Activated effector memory CD4-positive, alpha-beta T cell treated with anti-CD3 and anti-CD28 coated beads, Interleukin-2, amount 50 U/mL, for 16 hours (primary cell): ENCODE measurements at regions not wholly inside any gene's neighbourhood (a gene's known extent, or its start where the extent isn't known, plus 50 kb on each side); places are given as distances from the start of the nearest gene placed in this dataset.

ENCODE experiments used
- DNase-seq: peaks from one replicate; pipeline ENCODE4 v3.0.0-alpha.2; 2020

DNA sequence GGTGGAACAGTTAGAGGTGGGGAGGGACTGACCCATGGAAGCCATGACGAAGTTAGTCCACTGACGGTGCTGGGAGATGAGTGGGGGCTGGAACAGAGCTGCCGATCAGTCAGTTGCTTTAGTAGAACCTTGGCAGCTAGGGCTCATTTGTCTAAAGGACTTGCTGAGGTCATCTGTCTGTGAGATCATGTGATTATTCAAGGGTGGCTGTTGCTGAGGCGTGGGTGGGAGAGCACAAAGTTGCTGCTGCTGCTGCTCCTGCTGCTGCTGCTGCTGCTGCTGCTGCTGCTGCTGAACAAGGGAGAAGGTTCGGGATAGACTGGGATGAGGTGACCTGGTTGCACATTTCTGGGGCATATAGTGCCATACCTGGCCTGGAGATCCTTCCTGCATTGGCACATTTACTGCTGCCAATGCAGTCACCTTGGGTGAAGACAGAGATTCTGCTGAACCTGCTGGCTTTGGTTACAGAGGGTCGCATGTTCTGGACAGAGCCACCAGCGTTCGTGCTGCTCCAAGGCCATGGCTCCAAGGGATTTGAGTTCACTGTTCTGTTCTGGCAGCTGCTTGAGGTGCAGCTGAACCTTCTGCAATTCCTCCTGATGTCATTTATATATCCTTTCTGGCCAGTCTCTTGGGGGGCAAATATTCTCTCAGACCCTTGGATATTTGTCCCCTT is 840.5 kb downstream of the HACE1 start:
- DNase-seq = no peak

DNA sequence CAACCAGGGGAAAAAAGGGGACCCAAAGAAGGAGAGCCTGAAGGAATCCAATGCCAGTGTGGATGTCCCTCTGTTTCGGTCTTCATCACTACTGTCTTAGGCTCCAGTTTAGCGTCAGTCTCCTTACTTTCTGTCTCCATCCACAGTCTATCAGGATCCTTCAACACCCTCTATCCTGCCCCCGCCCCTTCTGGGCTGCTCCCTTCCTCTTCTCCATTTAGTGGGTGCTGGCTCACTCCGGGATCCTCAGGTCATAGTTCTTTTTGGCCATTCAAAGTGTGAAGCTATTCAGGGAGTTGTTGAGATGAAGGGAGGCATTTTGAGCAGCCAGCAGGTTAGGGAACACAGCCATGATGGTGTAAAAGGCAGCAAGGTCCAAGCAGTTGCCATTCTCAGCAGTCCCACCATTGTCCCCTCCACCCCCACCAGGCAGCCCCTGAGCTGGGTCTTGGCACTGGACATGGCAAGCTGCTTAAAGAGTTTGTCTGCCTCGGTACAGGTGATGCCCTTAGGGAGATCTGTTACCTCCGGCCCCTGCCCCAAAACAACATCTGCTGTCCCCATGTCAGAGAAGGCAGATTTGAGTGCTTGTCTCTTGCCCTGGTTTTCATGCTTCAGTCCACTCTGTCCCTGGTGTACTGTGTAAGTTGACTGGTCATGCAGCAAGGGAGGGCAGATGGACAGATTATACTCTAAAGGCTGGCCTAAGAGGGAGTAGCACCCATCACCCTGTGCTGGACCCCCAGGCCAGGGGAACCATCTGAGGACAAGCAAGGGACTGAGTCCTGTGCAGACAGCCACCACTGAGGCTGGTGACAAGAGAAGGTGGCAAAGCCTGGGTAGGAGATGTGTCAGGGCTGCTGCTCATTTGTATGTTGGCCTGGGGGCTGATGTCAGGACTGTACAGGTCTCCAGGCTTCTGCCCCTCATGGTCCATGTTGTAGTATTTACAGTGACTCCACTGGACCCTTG is 842.0 kb downstream of the HACE1 start:
- no peak for DNase-seq

DNA sequence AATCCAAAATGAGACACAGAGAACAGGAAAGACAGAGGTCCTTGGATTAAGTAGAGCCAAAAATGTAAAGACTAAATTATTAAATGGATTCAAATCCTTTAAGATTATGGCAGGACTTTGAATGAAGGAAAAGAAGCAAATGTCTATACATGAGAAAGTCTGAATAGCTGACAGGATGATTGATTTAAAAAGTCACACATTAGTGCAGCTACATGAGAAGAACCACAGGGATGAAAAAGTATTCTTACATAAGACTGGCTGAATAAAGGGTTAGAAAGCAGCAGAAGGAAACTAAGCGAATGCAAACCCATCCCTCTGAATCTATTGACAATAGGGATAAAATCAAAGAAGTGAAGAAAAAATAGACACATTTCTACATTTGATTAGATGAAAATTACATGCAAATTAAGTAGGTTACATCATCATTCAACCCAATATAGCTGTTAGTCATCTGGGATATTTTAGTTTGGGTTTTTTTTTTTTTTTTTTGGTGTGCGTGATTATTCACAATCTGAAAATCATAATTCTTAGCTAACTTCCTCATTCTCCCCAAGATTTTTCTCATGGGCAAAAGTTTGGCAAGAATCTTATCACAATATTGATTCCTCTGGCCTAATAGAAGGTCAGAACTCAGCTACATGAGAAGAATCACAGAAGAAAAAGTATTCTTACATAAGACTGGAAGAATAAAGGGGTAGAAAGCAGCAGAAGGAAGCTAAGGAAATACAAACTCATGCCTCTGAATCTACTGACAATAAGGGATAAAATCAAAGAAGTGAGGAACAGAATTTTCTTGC is 845.4 kb downstream of the HACE1 start:
- DNase-seq = no peak

DNA sequence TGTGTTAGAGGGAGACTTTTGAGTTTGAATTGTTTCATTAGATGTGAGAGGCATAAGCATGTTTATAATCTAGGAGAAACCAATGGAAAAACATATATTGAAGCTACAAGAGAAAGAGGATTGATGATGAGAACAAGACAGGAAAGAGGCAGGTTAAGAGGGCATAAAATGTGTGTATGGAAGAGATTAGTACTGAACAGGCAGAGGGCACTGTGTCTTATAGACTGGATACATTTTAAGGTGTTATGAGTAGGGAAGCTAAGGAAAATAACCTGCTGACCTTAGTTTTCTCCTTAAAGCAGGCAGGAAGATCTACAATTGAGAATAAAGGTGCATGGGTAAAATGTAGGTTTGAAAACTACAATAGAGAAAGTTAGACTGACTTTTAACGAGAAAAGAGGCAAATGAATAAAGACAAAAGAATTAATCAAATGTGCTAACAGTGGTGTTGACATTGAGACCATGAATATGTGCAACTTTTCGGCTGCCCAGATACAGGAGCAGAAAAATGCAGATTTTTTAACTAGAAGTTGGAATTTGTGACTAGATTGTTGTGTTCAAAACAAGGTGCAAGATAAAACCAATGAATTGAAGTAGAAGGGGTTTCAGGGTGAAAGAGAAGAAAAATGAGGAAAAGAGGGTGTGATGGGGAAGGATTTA is 846.3 kb downstream of the HACE1 start:
- no peak for DNase-seq

DNA sequence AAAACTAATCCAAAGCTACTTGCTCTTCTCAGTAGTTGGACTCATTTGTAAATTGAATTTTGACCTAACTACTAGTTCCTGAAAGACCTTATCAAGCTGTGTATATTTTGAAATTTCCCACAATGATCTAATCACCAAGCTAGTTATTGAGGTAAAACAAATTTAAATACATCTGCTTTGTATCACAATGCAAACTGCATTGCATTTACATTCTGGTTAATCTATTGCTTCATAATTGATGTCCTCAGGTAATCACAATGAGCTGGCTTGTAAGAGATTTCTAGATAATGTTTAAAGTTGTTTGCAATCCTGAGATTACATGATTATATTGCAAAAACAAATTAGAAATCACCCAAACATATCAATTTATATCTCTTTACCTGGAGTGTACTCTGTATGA is 848.8 kb downstream of the HACE1 start:
- DNase-seq = no peak

DNA sequence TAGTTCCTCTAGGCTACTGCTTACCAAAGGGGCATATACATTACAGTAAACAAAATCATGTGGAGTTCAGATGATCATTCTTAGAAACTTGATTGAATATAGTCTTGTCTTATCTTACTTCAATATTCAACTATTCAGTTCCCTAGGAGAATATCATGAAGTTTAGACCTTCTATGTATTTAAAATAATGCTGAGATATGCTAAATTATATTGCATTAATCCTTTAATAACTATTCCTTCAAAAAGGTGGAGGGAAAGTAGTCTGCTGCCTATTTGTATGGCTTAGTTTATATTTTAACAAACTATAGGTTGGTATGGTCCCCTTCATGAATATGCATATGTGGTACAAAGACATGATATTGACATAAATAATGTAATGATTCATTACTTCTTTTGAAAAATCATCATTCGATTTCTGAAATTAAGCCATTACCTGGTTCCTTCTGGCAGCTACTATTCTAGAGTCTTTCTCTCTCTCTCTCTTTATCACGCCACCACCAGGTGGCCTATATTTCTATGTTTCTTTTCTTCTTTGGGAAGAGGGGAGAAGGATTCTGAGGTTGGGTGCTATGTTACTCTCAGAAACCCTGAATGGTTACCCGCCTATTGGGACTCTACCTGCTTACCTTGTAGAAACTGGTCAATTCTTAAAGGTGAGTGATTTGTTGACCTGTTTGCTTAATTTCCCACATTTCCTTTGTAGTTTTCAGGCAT is 855.8 kb downstream of the HACE1 start:
- DNase-seq = no peak

DNA sequence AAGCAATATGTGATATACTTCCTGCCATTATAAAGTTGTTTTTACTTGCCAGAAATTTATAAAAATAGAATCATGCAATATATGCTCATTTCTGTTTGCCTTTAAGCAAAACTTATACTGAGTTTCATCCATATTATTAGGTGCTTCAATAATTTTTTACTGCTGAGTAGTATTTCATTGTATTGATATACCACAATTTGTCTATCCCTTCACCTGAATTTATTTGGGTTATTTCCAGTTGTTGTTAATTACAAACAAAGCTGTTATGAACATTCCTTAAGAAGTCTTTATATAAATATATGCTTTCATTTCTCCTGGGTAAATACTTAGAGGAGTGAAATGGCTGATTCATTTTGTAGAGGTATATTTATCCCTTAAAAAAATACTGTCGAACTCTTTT is 864.1 kb downstream of the HACE1 start:
- DNase-seq = no peak

DNA sequence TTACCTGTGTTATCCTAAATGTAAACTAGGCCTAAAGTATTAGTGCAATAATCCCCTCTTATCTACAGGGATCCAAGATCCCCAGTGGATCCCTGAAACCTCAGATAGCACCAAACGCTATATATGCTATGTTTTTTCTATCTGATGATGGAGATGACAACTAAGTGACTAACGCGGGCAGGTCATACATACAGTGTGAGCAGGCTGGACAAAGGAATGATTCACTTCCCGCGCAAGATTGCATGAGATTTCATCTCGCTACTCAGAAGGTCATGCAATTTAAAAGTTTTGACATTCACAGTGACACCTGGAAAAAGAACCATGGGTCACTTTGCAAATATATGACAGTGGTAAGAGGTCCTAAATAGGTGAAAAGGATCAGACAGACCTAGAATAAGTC is 875.9 kb downstream of the HACE1 start:
- DNase-seq = no peak

DNA sequence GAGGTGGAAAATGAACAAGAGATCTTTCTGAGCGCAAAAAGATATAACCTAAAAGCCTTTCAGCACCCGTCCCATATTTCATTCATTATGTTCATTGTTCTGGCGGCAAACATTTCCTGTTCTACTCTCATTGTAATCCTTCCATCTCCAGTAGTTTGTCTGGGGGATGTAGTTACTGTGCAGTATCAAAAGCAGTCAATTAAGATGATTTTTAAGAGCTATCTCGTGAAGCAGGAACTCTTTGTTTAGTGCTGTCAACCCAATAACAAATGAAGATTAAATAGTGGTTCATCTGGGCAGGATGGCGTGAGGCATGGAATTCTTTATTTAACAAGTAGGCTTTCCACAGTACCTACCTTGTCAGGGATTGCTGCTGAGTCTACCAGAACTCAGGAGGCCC is 876.7 kb downstream of the HACE1 start:
- DNase-seq = no peak

DNA sequence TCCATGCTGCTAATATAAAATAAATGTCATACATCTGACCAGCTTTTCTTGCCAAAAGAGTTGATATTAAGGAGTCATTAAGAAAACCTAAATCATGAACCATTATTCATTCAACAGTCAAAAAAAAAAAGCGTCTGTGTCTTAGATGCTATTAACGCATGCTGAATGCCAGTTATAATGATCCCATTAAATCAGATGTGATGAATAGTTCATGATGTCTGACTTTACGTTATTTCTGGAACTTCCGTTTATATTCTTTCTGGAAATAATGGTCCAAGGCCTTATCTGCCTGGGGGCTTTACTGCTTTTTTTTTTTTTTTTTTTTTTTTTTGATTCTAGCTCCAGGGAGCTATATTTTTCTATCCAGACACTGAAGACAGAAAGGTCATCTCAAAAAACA is 877.1 kb downstream of the HACE1 start:
- no peak for DNase-seq

DNA sequence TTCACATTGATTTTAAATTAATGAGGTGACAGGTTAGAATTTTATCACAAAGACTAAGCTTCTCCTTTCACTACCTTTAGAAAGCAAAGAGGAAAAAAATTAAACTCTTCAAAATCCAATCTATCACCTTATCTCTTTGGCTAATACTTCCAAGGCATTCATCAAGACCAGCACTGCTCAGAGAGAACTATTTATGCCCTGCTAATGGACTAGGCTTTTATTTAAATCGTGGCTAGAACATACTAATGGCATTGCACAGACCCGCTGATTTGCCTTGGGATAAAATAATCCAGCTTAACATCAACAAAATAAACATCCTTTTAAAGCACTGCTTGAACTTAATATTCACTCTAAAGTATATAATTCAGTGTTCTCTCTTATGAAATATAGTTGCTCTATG is 880.4 kb downstream of the HACE1 start:
- DNase-seq = no peak

DNA sequence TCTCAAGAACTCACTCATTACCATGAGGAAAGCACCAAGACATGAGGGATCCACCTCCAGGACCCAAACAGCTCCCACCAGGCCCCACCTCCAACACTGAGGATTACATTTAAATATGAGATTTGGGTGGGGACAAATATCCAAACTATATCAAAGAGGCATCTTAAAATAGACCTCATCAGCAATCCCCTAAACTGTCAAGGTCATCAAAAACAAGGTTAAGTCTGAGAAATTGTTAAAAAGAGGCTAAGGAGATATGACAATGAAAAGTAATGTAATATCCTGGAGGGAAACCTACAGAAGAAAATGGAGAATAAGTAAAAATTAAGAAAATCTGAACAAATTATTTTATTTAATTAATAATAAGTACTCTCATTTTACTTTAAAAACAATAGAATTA is 922.3 kb downstream of the HACE1 start:
- DNase-seq = no peak

DNA sequence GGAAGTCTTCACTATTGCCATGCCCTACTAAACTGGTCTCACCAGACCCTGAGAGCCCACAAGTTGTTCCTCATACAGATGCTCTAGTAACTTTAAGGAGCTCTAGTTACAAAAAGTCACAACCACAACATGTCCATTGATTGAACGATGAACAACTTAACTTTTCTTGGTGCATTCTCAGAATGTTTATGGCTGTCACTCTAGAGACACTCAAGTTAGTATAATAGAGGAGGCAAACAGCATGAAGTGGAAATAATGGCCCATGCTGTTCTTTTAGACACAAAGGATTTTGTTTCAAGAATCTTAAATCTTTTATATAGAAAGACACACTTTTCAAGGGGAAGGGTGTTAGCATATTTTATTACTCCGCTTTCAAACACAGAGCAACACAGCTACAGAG is 934.4 kb downstream of the HACE1 start:
- no peak for DNase-seq

DNA sequence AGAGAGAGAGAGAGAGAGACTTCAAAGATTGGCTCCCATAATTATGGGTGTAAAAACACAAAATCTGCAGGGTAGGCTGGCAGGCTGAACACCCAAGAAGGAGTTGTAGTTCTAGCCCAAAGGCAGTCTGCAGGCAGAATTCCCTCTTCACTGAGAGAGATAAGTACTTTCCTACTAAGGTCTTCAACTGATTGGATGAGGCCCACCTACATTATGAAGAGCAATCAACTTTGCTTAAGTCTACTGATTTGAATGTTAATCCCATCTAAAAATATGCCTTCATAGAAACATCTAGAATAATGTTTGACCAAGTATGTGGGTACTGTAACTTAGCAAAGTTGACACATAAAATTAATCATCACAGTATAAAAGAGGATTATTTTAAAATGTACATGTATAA is 949.7 kb downstream of the HACE1 start:
- DNase-seq = no peak

DNA sequence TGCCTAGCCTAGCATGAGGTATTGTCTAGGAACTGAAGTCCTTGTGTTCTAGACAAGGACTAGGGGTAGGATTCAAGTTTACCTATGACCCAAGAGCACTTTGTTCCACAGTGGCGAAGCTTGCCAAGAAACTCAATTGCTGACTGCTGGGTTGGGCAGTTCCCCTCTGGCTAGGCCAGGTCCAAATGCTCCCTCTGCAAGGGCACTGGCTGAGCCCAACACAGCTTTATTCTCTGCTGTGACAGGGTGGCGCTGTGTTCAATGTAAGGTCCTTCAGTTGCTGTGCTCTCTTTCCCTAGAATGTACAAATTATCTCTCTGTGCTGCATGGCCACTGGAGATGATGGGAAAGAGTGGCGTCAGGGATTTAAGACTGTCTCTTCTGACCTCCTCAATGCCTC is 950.8 kb downstream of the HACE1 start:
- DNase-seq = no peak

DNA sequence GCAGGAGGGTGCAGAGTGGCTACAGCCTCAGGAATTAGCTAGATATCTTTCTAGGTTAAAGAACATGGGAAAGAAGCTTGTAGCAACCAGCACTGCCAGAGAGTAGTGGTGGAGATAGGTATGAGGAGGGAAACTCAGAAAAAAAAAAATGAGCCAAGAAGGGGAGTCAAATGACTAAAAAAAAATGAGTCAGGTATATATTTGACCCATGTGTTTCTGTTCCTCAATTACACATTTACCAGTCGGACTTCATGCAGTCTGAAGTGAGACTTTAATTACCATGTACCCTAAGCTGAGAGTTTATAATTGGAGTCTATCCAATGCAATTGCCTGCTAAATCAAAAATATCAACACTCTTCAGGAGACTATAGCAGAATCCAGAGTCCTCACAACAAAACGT is 964.6 kb downstream of the HACE1 start:
- DNase-seq = no peak

DNA sequence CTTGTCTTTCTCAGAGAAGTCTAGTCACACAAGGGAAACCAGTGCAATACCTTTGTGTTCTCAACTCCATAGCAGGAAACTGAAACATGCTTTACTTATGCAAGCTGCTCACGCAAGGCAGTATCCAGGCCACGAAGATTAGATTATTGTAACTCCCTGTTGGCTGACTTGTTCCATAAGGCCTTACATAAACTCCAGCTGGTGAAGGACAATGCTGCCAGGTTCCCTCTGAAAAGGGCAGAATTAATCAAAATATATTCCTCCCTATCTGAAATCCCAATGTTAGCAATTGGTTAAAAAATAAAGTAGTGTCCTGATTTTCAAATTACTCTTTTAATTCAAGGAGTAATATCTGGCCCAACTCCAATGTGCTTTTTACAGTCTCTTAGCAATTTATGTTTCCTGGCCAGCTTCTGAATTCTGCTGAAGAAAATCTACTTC is 966.6 kb downstream of the HACE1 start:
- no peak for DNase-seq

DNA sequence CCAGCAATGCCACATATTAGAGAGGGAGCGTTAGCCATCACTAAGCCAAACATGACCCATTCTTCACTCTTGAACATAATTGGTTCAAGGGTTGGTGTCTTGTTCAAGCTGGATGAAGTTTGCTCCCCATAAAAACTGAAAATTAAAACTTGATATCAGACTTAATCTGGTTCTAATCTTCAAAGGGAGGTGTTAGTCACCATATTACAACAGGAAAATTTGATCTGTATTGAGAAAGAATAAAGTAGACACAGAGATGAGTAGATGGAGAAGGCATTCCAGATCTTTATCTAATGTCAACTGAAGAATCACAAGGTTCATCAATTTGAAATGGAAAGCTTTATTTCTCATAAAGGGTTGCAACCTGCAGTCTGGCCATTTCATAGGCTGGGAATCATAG is 972.8 kb downstream of the HACE1 start:
- DNase-seq = no peak

DNA sequence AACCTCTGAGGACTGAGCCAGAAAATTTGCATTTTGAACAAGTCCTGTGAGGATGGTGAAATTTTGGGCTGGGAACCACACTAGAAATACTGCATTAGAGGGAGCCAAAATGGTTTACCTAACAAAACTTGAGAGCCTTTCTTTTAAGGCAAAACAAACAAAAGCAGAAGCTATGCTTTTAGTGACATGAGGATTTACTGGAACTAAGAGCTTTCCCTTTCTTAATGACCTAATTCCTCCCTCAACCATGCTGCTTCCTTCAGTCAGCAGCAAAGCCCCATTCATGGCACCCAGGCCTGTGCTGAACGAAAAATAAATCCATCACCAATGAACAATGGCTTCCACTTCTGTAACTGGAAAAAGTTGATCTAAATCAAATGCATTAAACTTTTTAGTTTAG is 974.3 kb downstream of the HACE1 start:
- DNase-seq = no peak

DNA sequence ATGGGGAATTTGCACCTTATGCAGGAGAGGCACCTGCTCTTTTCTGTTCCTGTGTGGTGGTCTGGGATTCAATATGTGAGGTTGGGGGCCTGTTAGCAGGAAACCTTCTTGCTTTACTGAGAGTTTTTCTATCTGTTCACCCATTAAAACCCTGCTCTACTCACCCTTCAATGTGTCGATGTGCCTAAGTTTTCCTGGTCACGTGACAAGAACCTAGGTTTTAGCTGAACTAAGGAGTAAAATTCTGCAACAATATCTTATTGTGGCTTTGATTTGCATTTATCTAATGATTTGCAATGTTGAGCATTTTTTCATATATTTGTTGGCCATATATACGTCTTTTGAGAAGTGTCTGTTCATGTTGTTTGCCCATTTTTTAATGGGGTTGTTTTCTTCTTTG is 979.9 kb downstream of the HACE1 start:
- no peak for DNase-seq

DNA sequence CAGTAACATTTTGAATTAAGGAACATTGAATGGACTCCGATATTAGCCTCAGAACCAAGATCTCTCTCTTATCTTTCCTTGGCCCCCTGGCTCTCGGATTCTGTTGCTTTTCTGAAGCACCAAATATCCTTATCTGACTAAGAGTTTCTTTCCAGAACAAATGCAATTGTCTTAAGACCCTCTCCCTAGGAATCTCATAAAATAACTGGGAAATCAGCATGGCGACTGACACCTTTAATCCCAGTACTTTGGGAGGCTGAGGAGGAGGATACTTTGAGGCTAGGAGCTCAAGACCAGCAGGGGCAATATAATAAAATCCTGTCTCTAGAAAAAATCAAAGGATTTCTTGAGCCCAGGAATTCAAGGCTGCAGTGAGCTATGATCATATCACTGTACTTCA is 984.5 kb downstream of the HACE1 start:
- no peak for DNase-seq

DNA sequence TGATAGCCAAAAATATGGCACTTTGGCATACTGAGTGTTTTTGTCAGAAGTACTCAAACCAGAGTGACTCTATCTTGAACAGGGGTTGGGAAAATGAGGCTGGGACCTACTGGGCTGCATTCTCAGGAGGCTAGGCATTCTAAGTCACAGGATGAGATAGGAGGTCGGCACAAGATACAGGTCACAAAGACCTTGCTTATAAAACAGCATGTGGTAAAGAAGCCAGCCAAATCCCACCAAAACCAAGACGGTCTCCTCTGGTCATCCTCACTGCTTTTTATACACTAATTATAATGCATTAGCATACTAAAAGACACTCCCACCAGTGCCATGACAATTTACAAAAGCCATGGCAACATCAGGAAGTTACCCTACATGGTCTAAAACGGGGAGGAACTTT is 985.1 kb downstream of the HACE1 start:
- DNase-seq = no peak
